ENCODE measurements at regions not wholly inside any gene's neighbourhood (a gene's known extent, or its start where the extent isn't known, plus 50 kb on each side); places are given as distances from the start of the nearest gene placed in this dataset.

GRCh38 chr12:20280515-20280914 is 87.8 kb upstream of the PDE3A start:
- TF ChIP-seq ZBTB7A (IDR thresholded peaks at IDR 0.05; ENCODE audit: low read depth) (no peak), YY1 (IDR thresholded peaks at IDR 0.05; ENCODE audit: low read depth) (no peak), RAD21 (IDR thresholded peaks at IDR 0.05; ENCODE audit: low read depth) (no peak), USF1 (IDR thresholded peaks at IDR 0.05) (no peak), TEAD4 (IDR thresholded peaks at IDR 0.05) (no peak), CEBPB (IDR thresholded peaks at IDR 0.05) (no peak), TCF12 (IDR thresholded peaks at IDR 0.05; ENCODE audit: low read depth) (no peak)

GRCh38 chr12:20282401-20282800 is 85.9 kb upstream of the PDE3A start:
- TF ChIP-seq TEAD4 (IDR thresholded peaks at IDR 0.05) (no peak), RAD21 (IDR thresholded peaks at IDR 0.05; ENCODE audit: low read depth) (no peak), EP300 (IDR thresholded peaks at IDR 0.05; ENCODE audit: borderline replicate concordance) (no peak), TAF1 (IDR thresholded peaks at IDR 0.05; ENCODE audit: low read depth) (no peak), YY1 (IDR thresholded peaks at IDR 0.05; ENCODE audit: low read depth) (no peak), MAX (IDR thresholded peaks at IDR 0.05) (no peak), EGR1 (IDR thresholded peaks at IDR 0.05) (no peak), USF1 (IDR thresholded peaks at IDR 0.05) (no peak), TCF12 (IDR thresholded peaks at IDR 0.05; ENCODE audit: low read depth) (no peak), CREB1 (IDR thresholded peaks at IDR 0.05; ENCODE audit: low read depth) (no peak), FOXM1 (IDR thresholded peaks at IDR 0.05; ENCODE audit: borderline replicate concordance, low read depth) (no peak), CEBPB (IDR thresholded peaks at IDR 0.05) (no peak), NFIC (IDR thresholded peaks at IDR 0.05) (no peak), ZBTB7A (IDR thresholded peaks at IDR 0.05; ENCODE audit: low read depth) (no peak), REST (IDR thresholded peaks at IDR 0.05; ENCODE audit: low read depth) (no peak)

- TF ChIP-seq ZBTB7A (IDR thresholded peaks at IDR 0.05; ENCODE audit: low read depth), result no peak
- TF ChIP-seq NFIC (IDR thresholded peaks at IDR 0.05), result no peak
- no peak for TF ChIP-seq USF1 (IDR thresholded peaks at IDR 0.05)
- no peak for TF ChIP-seq CREB1 (IDR thresholded peaks at IDR 0.05; ENCODE audit: low read depth)
- no peak for TF ChIP-seq MAX (IDR thresholded peaks at IDR 0.05)
- no peak for TF ChIP-seq TCF12 (IDR thresholded peaks at IDR 0.05; ENCODE audit: low read depth)
- TF ChIP-seq FOXM1 (IDR thresholded peaks at IDR 0.05; ENCODE audit: borderline replicate concordance, low read depth), result no peak
- TF ChIP-seq RAD21 (IDR thresholded peaks at IDR 0.05; ENCODE audit: low read depth), result no peak
- no peak for TF ChIP-seq TAF1 (IDR thresholded peaks at IDR 0.05; ENCODE audit: low read depth)
- no peak for TF ChIP-seq EP300 (IDR thresholded peaks at IDR 0.05; ENCODE audit: borderline replicate concordance)
- no peak for TF ChIP-seq YY1 (IDR thresholded peaks at IDR 0.05; ENCODE audit: low read depth)
- no peak for TF ChIP-seq EGR1 (IDR thresholded peaks at IDR 0.05)
- no peak for TF ChIP-seq REST (IDR thresholded peaks at IDR 0.05; ENCODE audit: low read depth)
- TF ChIP-seq CEBPB (IDR thresholded peaks at IDR 0.05), result no peak
- TF ChIP-seq TEAD4 (IDR thresholded peaks at IDR 0.05), result no peak
Measured at GRCh38 chr12:20283482-20283881, 84.9 kb upstream of the PDE3A start.

GRCh38 chr12:20289520-20289919 is 78.8 kb upstream of the PDE3A start:
- TF ChIP-seq FOXM1 (IDR thresholded peaks at IDR 0.05; ENCODE audit: borderline replicate concordance, low read depth), result no peak

GRCh38 chr12:20300457-20300856 is 67.9 kb upstream of the PDE3A start:
- TF ChIP-seq FOXM1 (IDR thresholded peaks at IDR 0.05; ENCODE audit: borderline replicate concordance, low read depth), result no peak
- no peak for TF ChIP-seq TAF1 (IDR thresholded peaks at IDR 0.05; ENCODE audit: low read depth)
- no peak for TF ChIP-seq NFIC (IDR thresholded peaks at IDR 0.05)
- no peak for TF ChIP-seq RAD21 (IDR thresholded peaks at IDR 0.05; ENCODE audit: low read depth)
- no peak for TF ChIP-seq TEAD4 (IDR thresholded peaks at IDR 0.05)
- TF ChIP-seq EP300 (IDR thresholded peaks at IDR 0.05; ENCODE audit: borderline replicate concordance), result no peak
- TF ChIP-seq TCF12 (IDR thresholded peaks at IDR 0.05; ENCODE audit: low read depth), result no peak
- TF ChIP-seq CREB1 (IDR thresholded peaks at IDR 0.05; ENCODE audit: low read depth), result no peak

- TF ChIP-seq CREB1 (IDR thresholded peaks at IDR 0.05; ENCODE audit: low read depth) (no peak), TEAD4 (IDR thresholded peaks at IDR 0.05) (no peak), FOXM1 (IDR thresholded peaks at IDR 0.05; ENCODE audit: borderline replicate concordance, low read depth) (no peak), USF1 (IDR thresholded peaks at IDR 0.05) (no peak), YY1 (IDR thresholded peaks at IDR 0.05; ENCODE audit: low read depth) (no peak), TCF12 (IDR thresholded peaks at IDR 0.05; ENCODE audit: low read depth) (no peak), NFIC (IDR thresholded peaks at IDR 0.05) (no peak), EGR1 (IDR thresholded peaks at IDR 0.05) (no peak), MAX (IDR thresholded peaks at IDR 0.05) (no peak), ZBTB7A (IDR thresholded peaks at IDR 0.05; ENCODE audit: low read depth) (no peak), TAF1 (IDR thresholded peaks at IDR 0.05; ENCODE audit: low read depth) (no peak), CEBPB (IDR thresholded peaks at IDR 0.05) (no peak), EP300 (IDR thresholded peaks at IDR 0.05; ENCODE audit: borderline replicate concordance) (no peak), RAD21 (IDR thresholded peaks at IDR 0.05; ENCODE audit: low read depth) (no peak), REST (IDR thresholded peaks at IDR 0.05; ENCODE audit: low read depth) (no peak)
Measured at GRCh38 chr12:20305470-20305869, 62.9 kb upstream of the PDE3A start.
